ENCODE measurements at regions not wholly inside any gene's neighbourhood (a gene's known extent, or its start where the extent isn't known, plus 50 kb on each side); places are given as distances from the start of the nearest gene placed in this dataset.

DNA sequence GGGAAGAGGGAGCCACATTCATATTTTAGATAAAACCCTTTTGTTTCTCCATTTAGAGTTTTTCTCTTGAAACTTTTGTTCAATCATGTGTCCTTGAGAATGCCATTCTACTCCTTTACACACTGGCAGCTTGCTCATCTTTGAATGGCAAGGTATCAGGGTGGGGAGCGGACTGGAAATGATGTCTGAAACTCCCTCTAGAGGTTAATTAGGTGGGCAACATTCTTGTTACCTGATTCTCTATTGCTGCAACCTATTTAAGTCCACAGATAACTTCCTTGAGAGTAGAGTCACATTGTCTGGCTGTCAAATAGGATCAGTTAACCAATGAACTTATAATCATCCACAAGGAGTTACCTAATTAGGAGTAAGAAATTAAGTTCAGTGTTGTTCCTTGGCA, 533.6 kb upstream of the API5 start:
- no peak for TF ChIP-seq EZH2phosphoT487 (IDR thresholded peaks at IDR 0.05; ENCODE audit: borderline replicate concordance, low read depth, low read length)
- TF ChIP-seq, protein P1, sequence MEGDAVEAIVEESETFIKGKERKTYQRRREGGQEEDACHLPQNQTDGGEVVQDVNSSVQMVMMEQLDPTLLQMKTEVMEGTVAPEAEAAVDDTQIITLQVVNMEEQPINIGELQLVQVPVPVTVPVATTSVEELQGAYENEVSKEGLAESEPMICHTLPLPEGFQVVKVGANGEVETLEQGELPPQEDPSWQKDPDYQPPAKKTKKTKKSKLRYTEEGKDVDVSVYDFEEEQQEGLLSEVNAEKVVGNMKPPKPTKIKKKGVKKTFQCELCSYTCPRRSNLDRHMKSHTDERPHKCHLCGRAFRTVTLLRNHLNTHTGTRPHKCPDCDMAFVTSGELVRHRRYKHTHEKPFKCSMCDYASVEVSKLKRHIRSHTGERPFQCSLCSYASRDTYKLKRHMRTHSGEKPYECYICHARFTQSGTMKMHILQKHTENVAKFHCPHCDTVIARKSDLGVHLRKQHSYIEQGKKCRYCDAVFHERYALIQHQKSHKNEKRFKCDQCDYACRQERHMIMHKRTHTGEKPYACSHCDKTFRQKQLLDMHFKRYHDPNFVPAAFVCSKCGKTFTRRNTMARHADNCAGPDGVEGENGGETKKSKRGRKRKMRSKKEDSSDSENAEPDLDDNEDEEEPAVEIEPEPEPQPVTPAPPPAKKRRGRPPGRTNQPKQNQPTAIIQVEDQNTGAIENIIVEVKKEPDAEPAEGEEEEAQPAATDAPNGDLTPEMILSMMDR (conservative IDR thresholded peaks at IDR 0.05; ENCODE audit: low read length), result peak; percentile 46; the same call in 1 of the 2 replicates

All from OCI-LY7 (cell line).